Aorta (tissue), 5 donors: ENCODE measurements at regions not wholly inside any gene's neighbourhood (a gene's known extent, or its start where the extent isn't known, plus 50 kb on each side); places are given as distances from the start of the nearest gene placed in this dataset.

Experiments used
- ATAC-seq: fragments of 200-7000 bp; cut with Tn5 transposase; one replicate; pipeline ENCODE4 v1.9.1; 2022; ENCODE audit warnings: moderate library complexity; ENCODE audit not compliant: low FRiP score
- DNase-seq, 2 donors: peaks; one replicate each; pipeline ENCODE4 v3.0.0-alpha.2; 2020
- H3K27ac ChIP-seq, 2 donors: one replicate each; pipeline ENCODE4 v1.5.1; 2013; ENCODE audit warnings: low read length in 2 of 2, mild to moderate bottlenecking in 2 of 2, moderate library complexity in 2 of 2, control low read depth in 1 of 2, inconsistent platforms in 1 of 2, low read depth in 1 of 2
- H3K27me3 ChIP-seq, 2 donors: one replicate each; pipeline ENCODE4 v1.6.1; 2013; ENCODE audit warnings: control low read depth in 1 of 2, low read length in 1 of 2, mild to moderate bottlenecking in 1 of 2, moderate library complexity in 1 of 2; ENCODE audit not compliant: insufficient read depth in 2 of 2, control insufficient read depth in 1 of 2
- H3K36me3 ChIP-seq, 2 donors: one replicate each; pipeline ENCODE4 v1.6.1; 2013; ENCODE audit warnings: control low read depth in 1 of 2, low read length in 1 of 2, mild to moderate bottlenecking in 1 of 2; ENCODE audit not compliant: insufficient read depth in 2 of 2, control insufficient read depth in 1 of 2
- H3K4me1 ChIP-seq, 2 donors: one replicate each; pipeline ENCODE4 v1.6.1; 2013; ENCODE audit warnings: low read length in 2 of 2, control low read depth in 1 of 2, mild to moderate bottlenecking in 1 of 2, moderate library complexity in 1 of 2; ENCODE audit not compliant: insufficient read depth in 2 of 2, control insufficient read depth in 1 of 2
- H3K4me3 ChIP-seq, 2 donors: one replicate each; pipeline ENCODE4 v1.5.1; 2013; ENCODE audit warnings: low read length in 2 of 2, control low read depth in 1 of 2, mild to moderate bottlenecking in 1 of 2
- H3K9me3 ChIP-seq: one replicate; pipeline ENCODE4 v1.6.1; 2013; ENCODE audit warnings: mild to moderate bottlenecking, low read length; ENCODE audit not compliant: control insufficient read depth
- WGBS, 2 donors: extraction: QIAGEN DNeasy Blood & Tissue Kit; methylation state at CpG; one replicate each; pipeline ENCODE4 v1.1.7; 2013; 5-methylcytosine and 5-hydroxymethylcytosine counted together
- intact Hi-C, 2 donors: fragments of 100-400 bp; cut with DNase I; formaldehyde crosslinking; loops; one replicate each; pipeline versions ENCODE4 v1.14.2 to v1.15.0; 2022
- donor health status: healthy with polysubstance abuse.
- donor health status: Bipolar disorder and iron deficiency.
- donor health status: DM: no; HTN: no; CAD: no.
- donor health status: DM: no; HTN: no; CAD: no.
- donor health status: DM: yes; HTN: yes; CAD: no.

DNA sequence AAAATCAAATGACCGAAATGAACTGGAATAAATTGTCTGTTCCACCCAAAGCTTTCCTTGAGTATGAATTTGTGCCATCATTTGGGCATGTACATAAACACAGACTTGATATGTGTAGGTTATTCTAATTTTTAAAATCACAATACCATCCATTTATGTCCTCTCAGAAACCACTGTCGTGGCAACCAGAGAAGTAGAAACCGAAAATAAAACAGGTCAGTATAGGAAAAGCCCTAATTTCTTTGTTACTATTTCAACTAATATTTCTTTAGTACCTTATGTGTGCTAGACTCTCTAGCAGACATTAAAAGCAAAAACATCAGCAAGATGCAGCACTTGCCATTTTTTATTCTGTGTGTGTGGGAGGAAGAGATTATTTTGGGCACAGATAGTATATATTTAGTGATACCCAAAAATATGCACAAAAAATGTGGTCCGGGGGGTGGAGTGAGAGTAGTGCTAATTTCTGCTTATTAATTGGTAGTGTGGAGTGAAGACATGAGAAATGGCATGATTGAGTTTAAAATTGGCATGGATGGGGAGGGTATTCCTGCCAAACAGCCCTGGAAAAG is 130.8 kb upstream of the CNTN1 start:
- no peak for DNase-seq
- Histone ChIP-seq H3K36me3 (no peaks in the 10 kb centered on the region), H3K4me1 (no peaks in the 10 kb centered on the region), H3K9me3 (no peaks in the 10 kb centered on the region), H3K4me3 (no peak overlapping the region), H3K27me3 (no peaks in the 10 kb centered on the region), H3K27ac (no peak overlapping the region)
- WGBS, 2 donors = 72 to 75% methylated on average over 4 of the region's 4 CpGs
- no peak for ATAC-seq
- intact Hi-C loops = no loop called here

DNA sequence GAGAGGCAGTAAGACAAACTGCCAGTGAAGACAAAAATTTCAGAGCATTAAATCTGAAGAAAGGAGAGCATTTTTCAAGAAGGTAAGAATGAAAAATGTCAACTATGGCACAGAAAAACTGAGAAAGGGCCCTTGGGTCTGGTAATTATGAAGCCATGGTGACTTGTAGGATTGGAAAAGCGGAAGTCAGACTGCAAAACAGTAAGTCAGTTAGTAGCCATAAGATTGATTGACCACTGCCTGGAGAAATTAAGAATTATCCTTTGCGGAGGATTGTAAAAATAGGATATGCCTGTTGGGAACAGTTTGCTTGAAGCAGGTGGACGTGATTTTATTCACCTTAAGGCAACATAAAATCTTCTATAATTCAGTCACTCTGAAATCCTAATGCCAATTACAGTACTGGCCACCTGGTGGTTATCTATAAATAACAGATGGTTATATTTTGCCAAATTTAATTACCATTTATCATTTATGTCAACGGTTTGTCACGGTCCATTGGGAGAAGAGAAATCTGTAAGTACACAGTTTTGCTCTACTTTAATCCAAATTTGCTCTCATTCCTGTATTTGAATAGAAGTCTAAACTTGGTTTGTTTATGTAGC is 127.1 kb upstream of the CNTN1 start:
- no peak overlapping the region for H3K27ac ChIP-seq
- ATAC-seq = no peak
- no peak for DNase-seq
- WGBS, 2 donors = 73% methylated on average over 5 of the region's 5 CpGs
- H3K27me3 ChIP-seq = no peaks in the 10 kb centered on the region
- no peaks in the 10 kb centered on the region for H3K36me3 ChIP-seq
- intact Hi-C loops = no loop called here
- H3K4me1 ChIP-seq = no peaks in the 10 kb centered on the region
- no peaks in the 10 kb centered on the region for H3K9me3 ChIP-seq
- H3K4me3 ChIP-seq = no peak overlapping the region

DNA sequence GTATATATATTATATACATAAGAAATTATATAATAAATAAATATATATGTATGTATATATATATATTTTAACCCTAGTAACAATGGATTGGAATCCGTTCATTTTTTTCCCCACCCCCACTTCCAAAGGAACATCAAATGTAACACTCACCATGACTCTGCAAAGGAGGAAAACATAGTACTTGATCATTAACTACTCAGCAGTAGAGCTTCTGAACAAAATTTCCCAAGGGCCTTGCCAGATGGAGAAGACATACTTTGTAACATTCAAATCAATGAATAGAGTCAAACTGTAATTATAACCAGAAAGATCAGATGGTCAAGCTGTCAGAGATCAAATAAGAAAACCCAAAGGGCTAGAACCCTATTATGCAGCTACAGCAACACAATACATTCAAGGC is 126.0 kb upstream of the CNTN1 start:
- peaks cover 0 to 3% of the 10 kb centered on the region in 2 donors for H3K4me1 ChIP-seq
- intact Hi-C loops = no loop called here
- H3K9me3 ChIP-seq = no peaks in the 10 kb centered on the region
- no peaks in the 10 kb centered on the region for H3K27me3 ChIP-seq
- 76 to 81% methylated on average over 1 of the region's 1 CpG for WGBS, 2 donors
- H3K4me3 ChIP-seq = no peak overlapping the region
- H3K36me3 ChIP-seq = no peaks in the 10 kb centered on the region
- DNase-seq (no peak), ATAC-seq (no peak)
- no peak overlapping the region for H3K27ac ChIP-seq

DNA sequence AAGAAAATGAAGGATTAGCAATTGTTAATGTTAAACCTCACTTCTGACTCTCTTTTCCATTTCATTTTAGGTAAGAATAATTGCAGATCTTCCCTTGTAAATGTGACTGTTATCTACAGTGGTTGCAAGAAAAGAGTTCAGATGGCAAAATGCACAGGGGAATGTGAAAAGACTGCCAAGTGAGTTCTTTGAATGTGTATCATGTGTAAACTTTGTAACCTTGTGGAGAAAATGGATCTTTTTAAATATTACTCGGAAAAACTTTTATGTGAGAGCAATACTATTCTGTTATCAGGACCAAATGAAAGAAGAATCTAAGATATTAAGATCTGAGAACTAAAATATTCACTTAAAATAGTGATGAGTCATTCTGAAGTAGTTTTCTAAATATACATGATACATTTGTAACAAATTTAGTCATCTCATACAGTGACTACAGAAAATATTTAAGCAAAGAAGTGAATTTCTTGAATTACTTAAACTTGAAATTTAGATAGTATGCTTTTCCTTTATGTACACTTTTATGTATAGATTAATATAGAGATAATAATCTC is 122.5 kb upstream of the CNTN1 start:
- no peak for DNase-seq
- Histone ChIP-seq H3K9me3 (peaks cover 2% of the 10 kb centered on the region), H3K27me3 (no peaks in the 10 kb centered on the region), H3K4me3 (no peak overlapping the region), H3K4me1 (peaks cover 0 to 3% of the 10 kb centered on the region in 2 donors), H3K36me3 (no peaks in the 10 kb centered on the region), H3K27ac (no peak overlapping the region)
- WGBS, 2 donors = 20 to 34% methylated on average over 1 of the region's 1 CpG
- intact Hi-C loops = no loop called here
- no peak for ATAC-seq

DNA sequence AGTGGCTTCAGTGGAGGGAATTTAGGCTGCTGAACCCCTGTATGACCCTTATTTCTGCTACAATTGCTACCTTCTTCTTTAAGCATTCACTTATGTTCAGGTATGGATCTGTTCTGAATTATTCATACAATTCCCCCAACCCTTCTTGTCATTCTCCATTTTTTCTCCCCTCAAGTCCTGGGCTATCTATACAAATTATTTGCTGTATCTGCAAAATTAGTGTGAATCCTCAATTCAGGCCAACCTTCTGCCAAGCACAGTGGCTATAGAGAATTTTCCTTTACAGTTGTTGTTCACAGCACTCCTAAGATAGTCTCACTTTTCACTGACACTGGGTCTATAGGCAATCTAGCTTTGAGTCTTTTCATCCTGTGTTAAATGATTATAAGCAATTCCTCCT is 119.2 kb upstream of the CNTN1 start:
- intact Hi-C loops = no loop called here
- H3K4me1 ChIP-seq = peaks cover 0 to 3% of the 10 kb centered on the region in 2 donors
- ATAC-seq = no peak

DNA sequence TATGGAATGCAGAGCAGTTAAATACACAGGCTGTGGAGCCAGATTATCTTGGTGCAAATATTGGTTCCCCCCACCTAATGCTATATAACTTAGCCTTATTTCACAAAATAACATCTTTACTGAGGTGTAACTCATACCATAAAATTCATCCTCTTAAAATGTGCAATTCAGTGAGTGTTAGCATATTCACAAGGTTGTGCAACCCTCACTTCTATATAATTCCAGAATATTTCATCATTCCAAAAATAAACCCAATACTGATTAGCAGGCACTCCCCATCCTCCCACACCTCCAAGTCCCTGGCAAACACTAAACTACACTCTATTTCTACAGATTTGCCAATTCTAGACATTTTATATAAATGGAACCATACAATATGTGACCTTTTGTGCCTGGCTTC is 116.3 kb upstream of the CNTN1 start:
- no peak for ATAC-seq
- H3K9me3 ChIP-seq = peaks cover 2% of the 10 kb centered on the region
- H3K4me3 ChIP-seq = no peak overlapping the region
- no peaks in the 10 kb centered on the region for H3K27me3 ChIP-seq
- no peak overlapping the region for H3K27ac ChIP-seq
- intact Hi-C loops = no loop called here
- no peaks in the 10 kb centered on the region for H3K36me3 ChIP-seq
- DNase-seq = no peak
- H3K4me1 ChIP-seq = no peaks in the 10 kb centered on the region

More for the DNA sequence above, 119.2 kb upstream of the CNTN1 start:
- H3K27me3 ChIP-seq = no peaks in the 10 kb centered on the region
- H3K27ac ChIP-seq = no peak overlapping the region
- peaks cover 2% of the 10 kb centered on the region for H3K9me3 ChIP-seq
- DNase-seq = no peak
- H3K36me3 ChIP-seq = no peaks in the 10 kb centered on the region
- no peak overlapping the region for H3K4me3 ChIP-seq

DNA sequence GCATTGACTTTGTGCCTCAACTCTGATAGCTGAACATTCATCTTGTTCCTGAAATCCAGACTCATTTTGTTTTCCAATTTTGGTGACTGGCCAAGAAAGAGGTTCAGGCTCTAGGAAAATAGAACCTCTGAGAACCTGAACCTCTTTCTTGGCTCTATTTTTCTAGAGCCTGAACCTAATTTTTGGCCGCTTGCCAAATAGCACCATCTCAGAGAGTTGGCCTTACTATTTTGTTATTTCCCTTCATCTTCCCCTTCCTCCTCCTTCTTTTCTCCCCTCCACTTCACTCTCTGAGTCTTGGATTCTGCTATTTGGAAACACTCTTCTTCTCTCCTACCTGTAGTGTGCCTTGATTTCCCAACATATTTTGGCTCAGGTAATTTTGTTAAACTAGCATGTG is 114.4 kb upstream of the CNTN1 start:
- Histone ChIP-seq H3K4me3 (no peak overlapping the region), H3K4me1 (no peaks in the 10 kb centered on the region), H3K9me3 (peaks cover 2% of the 10 kb centered on the region), H3K27ac (no peak overlapping the region), H3K36me3 (no peaks in the 10 kb centered on the region), H3K27me3 (no peaks in the 10 kb centered on the region)
- DNase-seq = no peak
- intact Hi-C loops = no loop called here
- WGBS, 2 donors = 32 to 49% methylated on average over 1 of the region's 1 CpG
- no peak for ATAC-seq

DNA sequence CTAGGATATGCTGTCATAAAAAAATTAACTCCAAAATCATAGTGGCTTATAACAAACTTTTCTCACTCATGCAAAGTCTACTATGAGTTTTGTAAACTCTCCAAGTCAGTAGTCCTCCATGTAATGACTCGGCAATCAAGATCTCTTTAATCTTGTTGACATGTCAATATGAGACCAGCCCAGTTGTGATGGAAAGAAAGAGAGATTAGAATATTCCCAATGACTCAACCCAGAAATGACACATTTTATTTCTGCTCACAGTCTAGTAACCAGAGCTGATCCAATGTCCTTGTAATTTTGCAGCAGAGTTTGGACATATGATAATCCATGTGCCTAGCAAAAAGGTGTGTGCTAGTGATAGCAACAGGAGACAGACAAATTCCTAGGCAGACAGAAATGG is 112.6 kb upstream of the CNTN1 start:
- Histone ChIP-seq H3K4me3 (no peak overlapping the region), H3K4me1 (no peaks in the 10 kb centered on the region), H3K27me3 (no peaks in the 10 kb centered on the region), H3K36me3 (no peaks in the 10 kb centered on the region), H3K27ac (no peak overlapping the region), H3K9me3 (no peaks in the 10 kb centered on the region)
- ATAC-seq (no peak), DNase-seq (no peak)
- intact Hi-C loops = no loop called here
- 87 to 89% methylated on average over 1 of the region's 1 CpG for WGBS, 2 donors

DNA sequence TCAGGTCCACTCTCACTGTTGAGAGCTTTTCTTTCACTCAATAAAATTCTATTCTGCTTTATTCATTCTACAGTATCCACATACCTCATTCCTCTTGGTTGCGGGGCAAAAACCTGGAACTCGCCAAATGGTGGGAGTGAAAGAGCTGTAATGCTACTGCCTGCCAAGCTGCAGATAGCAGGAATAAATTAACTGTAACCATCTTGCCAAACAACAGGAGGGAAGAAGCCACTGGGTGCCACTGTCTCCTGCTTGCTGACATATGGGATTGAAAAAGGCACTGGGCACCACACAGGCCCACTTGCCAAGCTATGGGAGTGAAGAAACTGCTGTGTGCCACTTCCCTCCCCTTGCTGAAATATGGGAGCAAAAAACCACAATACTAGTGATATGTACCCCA is 111.9 kb upstream of the CNTN1 start:
- Histone ChIP-seq H3K27ac (no peak overlapping the region), H3K27me3 (no peaks in the 10 kb centered on the region), H3K9me3 (no peaks in the 10 kb centered on the region), H3K4me1 (no peaks in the 10 kb centered on the region), H3K36me3 (no peaks in the 10 kb centered on the region), H3K4me3 (no peak overlapping the region)
- DNase-seq = no peak
- 88 to 95% methylated on average over 2 of the region's 2 CpGs for WGBS, 2 donors
- ATAC-seq = no peak
- intact Hi-C loops = no loop called here
